IMR-90 (cell line): ENCODE measurements at regions not wholly inside any gene's neighbourhood (a gene's known extent, or its start where the extent isn't known, plus 50 kb on each side); places are given as distances from the start of the nearest gene placed in this dataset.
A peak's percentile ranks its signal among the peaks of the same experiment; 100 is the strongest.

Experiments
- ATAC-seq: fragments of 200-7000 bp; cut with Tn5 transposase; 2 replicates; pipeline ENCODE4 v1.9.1; 2020; ENCODE audit warnings: low read depth, mild to moderate bottlenecking, moderate library complexity
- BruUV-seq: library from RNA; stranded (reverse); fragments of 400-500 nt; replicated peaks from 2 replicates; lab custom pipeline; 2021; lab: Mats Ljungman, UMichigan
- CTCF ChIA-PET: fragments of 300-600 bp; formaldehyde crosslinking; extraction: SDS; loops from one replicate; lab custom pipeline; 2021; ENCODE audit warnings: antibody characterized with exemption; lab: Yijun Ruan, JAX
- POLR2A ChIA-PET: fragments of 300-600 bp; sonication (Branson Sonifier 250); formaldehyde crosslinking; loops from one replicate; lab custom pipeline; 2022; ENCODE audit warnings: antibody characterized with exemption; ENCODE audit not compliant: unreplicated experiment; lab: Charles Lee
- DNase-seq: peaks from one replicate; pipeline ENCODE4 v3.0.0; 2013
- H2AFZ ChIP-seq: replicated peaks from 2 replicates; pipeline ENCODE3; 2013; ENCODE audit warnings: low read length, mild to moderate bottlenecking; ENCODE audit not compliant: poor library complexity
- H2AK5ac ChIP-seq: 2 replicates; pipeline ENCODE4 v1.6.1; 2013; ENCODE audit warnings: low read depth, low read length, inconsistent platforms
- H2AK9ac ChIP-seq: replicated peaks from 2 replicates; pipeline ENCODE3; 2013; ENCODE audit warnings: mild to moderate bottlenecking, low read depth, low read length, moderate library complexity; ENCODE audit not compliant: poor library complexity
- H2BK120ac ChIP-seq: 2 replicates; pipeline ENCODE4 v1.6.1; 2013; ENCODE audit warnings: low read depth, low read length, inconsistent platforms
- H2BK15ac ChIP-seq: 3 replicates; pipeline ENCODE4 v1.6.1; 2013; ENCODE audit warnings: low read depth, low read length, inconsistent platforms
- H2BK20ac ChIP-seq: 2 replicates; pipeline ENCODE4 v1.6.1; 2013; ENCODE audit warnings: low read depth, mild to moderate bottlenecking, inconsistent platforms, low read length, moderate library complexity
- H2BK5ac ChIP-seq: 2 replicates; pipeline ENCODE4 v1.6.1; 2013; ENCODE audit warnings: mild to moderate bottlenecking, low read depth, low read length, inconsistent platforms; ENCODE audit not compliant: poor library complexity, severe bottlenecking
- H3K14ac ChIP-seq: replicated peaks from 2 replicates; pipeline ENCODE4 v1.6.1; 2013; ENCODE audit warnings: low read depth, low read length, inconsistent platforms
- H3K18ac ChIP-seq: 2 replicates; pipeline ENCODE4 v1.6.1; 2013; ENCODE audit warnings: low read depth, low read length, control low read depth
- H3K23ac ChIP-seq: 2 replicates; pipeline ENCODE4 v1.6.1; 2013; ENCODE audit warnings: low read depth, low read length, inconsistent platforms
- H3K27ac ChIP-seq: 2 replicates; pipeline ENCODE4 v1.5.1; 2013; ENCODE audit warnings: mild to moderate bottlenecking, control low read depth, low read length; ENCODE audit not compliant: insufficient read depth
- H3K27me3 ChIP-seq: 2 replicates; pipeline ENCODE4 v1.6.1; 2013; ENCODE audit warnings: low read length; ENCODE audit not compliant: control insufficient read depth, insufficient read depth
- H3K36me3 ChIP-seq: 2 replicates; pipeline ENCODE4 v1.6.1; 2013; ENCODE audit warnings: low read length, mixed read lengths; ENCODE audit not compliant: control insufficient read depth, insufficient read depth
- H3K4ac ChIP-seq: 2 replicates; pipeline ENCODE4 v1.6.1; 2013; ENCODE audit warnings: low read depth, low read length, inconsistent platforms
- H3K4me1 ChIP-seq: 2 replicates; pipeline ENCODE4 v1.6.1; 2013; ENCODE audit warnings: low read length, mixed read lengths; ENCODE audit not compliant: control insufficient read depth, insufficient read depth
- H3K4me2 ChIP-seq: 2 replicates; pipeline ENCODE4 v1.6.1; 2013; ENCODE audit warnings: low read depth, mild to moderate bottlenecking, control low read depth, low read length, moderate library complexity
- H3K4me3 ChIP-seq: 2 replicates; pipeline ENCODE4 v1.5.1; 2013; ENCODE audit warnings: low read depth, mild to moderate bottlenecking, control low read depth, low read length, moderate library complexity; ENCODE audit not compliant: insufficient read depth
- H3K56ac ChIP-seq: 2 replicates; pipeline ENCODE4 v1.6.1; 2013; ENCODE audit warnings: low read length, inconsistent platforms; ENCODE audit not compliant: insufficient read depth; ENCODE audit errors: extremely low read depth
- H3K79me1 ChIP-seq, 2 experiments: 2 replicates each; pipeline ENCODE4 v1.6.1; 2013; ENCODE audit warnings: low read length in 2 of 2, inconsistent platforms in 1 of 2, low read depth in 1 of 2
- H3K9ac ChIP-seq: 2 replicates; pipeline ENCODE4 v1.6.1; 2013; ENCODE audit warnings: low read depth, low read length, control low read depth
- H3K9me1 ChIP-seq: 2 replicates; pipeline ENCODE4 v1.6.1; 2013; ENCODE audit warnings: low read length, inconsistent platforms; ENCODE audit not compliant: insufficient read depth
- H3K9me3 ChIP-seq: 2 replicates; pipeline ENCODE4 v1.6.1; 2013; ENCODE audit warnings: low read length; ENCODE audit not compliant: control insufficient read depth, insufficient read depth
- H4K20me1 ChIP-seq: 2 replicates; pipeline ENCODE4 v1.6.1; 2013; ENCODE audit warnings: low read length, inconsistent platforms; ENCODE audit not compliant: insufficient read depth
- H4K5ac ChIP-seq: 2 replicates; pipeline ENCODE4 v1.6.1; 2013; ENCODE audit warnings: mild to moderate bottlenecking, low read depth, low read length, control low read depth
- H4K8ac ChIP-seq, 2 experiments: 2 replicates each; pipeline ENCODE4 v1.6.1; 2013; ENCODE audit warnings: low read depth in 2 of 2, low read length in 2 of 2, control low read depth in 1 of 2, inconsistent platforms in 1 of 2
- H4K91ac ChIP-seq: 2 replicates; pipeline ENCODE4 v1.6.1; 2013; ENCODE audit warnings: low read depth, low read length, inconsistent platforms; ENCODE audit not compliant: insufficient read depth
- CHD1 ChIP-seq: IDR thresholded peaks from 2 replicates; pipeline ENCODE4 v1.6.1; 2012; ENCODE audit warnings: low read depth, low read length, improper control_type of control experiment
- FOS ChIP-seq: fragments of 150-350 bp; IDR thresholded peaks from 2 replicates; pipeline ENCODE4 v1.6.1; 2016; ENCODE audit warnings: low read depth, low read length
- NFE2L2 ChIP-seq: fragments of 150-350 bp; IDR thresholded peaks from 2 replicates; pipeline ENCODE4 v1.6.1; 2016; ENCODE audit warnings: low read depth, mild to moderate bottlenecking, low read length
- RFX5 ChIP-seq: IDR thresholded peaks from 2 replicates; pipeline ENCODE4 v1.8.0; 2012; ENCODE audit warnings: low read depth, mild to moderate bottlenecking, low read length, moderate library complexity
- WGBS, 2 experiments: methylation state at CpG; one replicate each; pipeline versions ENCODE4 v1.1.5 to v1.1.7; 2013; ENCODE audit warnings: missing lambda C conversion rate in 2 of 2; ENCODE audit not compliant: insufficient read length in 1 of 2; ENCODE audit errors: extremely low coverage in 2 of 2; 5-methylcytosine and 5-hydroxymethylcytosine counted together
- dilution Hi-C: fragments of 300-500 bp; cut with HindIII; formaldehyde crosslinking; loops from one replicate; pipeline ENCODE4 v1.14.3; 2018; ENCODE audit warnings: low sequenced_read_pairs; ENCODE audit not compliant: unreplicated experiment
- in situ Hi-C: fragments of 300-500 bp; cut with MboI; formaldehyde crosslinking; loops from 3 replicates; pipeline ENCODE4 v1.14.3; 2019; ENCODE audit warnings: low sequenced_read_pairs, inconsistent platforms, mixed read lengths
- intact Hi-C: fragments of 100-400 bp; cut with micrococcal nuclease; formaldehyde crosslinking; loops from 2 replicates; pipeline ENCODE4 v1.10.0; 2022

GRCh38 chr6:145071836-145072235 lies 663.5 kb downstream of the EPM2A start:
- H2BK5ac ChIP-seq: peak overlapping the region; percentile 93
- BruUV-seq: no TSS peak
- no peaks in the 10 kb centered on the region for H3K27me3 ChIP-seq
- TF ChIP-seq NFE2L2 (no peak), FOS (peak; percentile 80; the same call in 1 of the 2 replicates), CHD1 (no peak), RFX5 (no peak)
- no peak overlapping the region for H4K91ac ChIP-seq
- H2AK9ac ChIP-seq: no peak overlapping the region
- CTCF ChIA-PET: no interaction called here
- H2BK15ac ChIP-seq: peak overlapping the region; percentile 49; the same call in 1 of the 3 replicates
- no peak overlapping the region; the same call in 1 of the 2 replicates for H3K4me2 ChIP-seq
- dilution Hi-C loops (no loop called here), in situ Hi-C loops (no loop called here), intact Hi-C loops (no loop called here)
- WGBS, 2 experiments: no CpG with 5 or more reads among the region's 2 CpGs
- no peaks in the 10 kb centered on the region for H3K79me1 ChIP-seq
- peak overlapping the region in 1 of 2 experiments; percentile 27; a peak in 1 of 4 replicates for H4K8ac ChIP-seq
- peak overlapping the region; percentile 72 for H2BK120ac ChIP-seq
- no peak overlapping the region for H3K14ac ChIP-seq
- peak overlapping the region; percentile 28; the same call in 1 of the 2 replicates for H3K27ac ChIP-seq
- H2BK20ac ChIP-seq: peak overlapping the region; percentile 40; the same call in 1 of the 2 replicates
- no peak overlapping the region for H3K56ac ChIP-seq
- H4K20me1 ChIP-seq: no peaks in the 10 kb centered on the region
- POLR2A ChIA-PET: no interaction called here
- H3K9me1 ChIP-seq: peaks cover 12% of the 10 kb centered on the region
- peak overlapping the region; percentile 32; the same call in 1 of the 2 replicates for H2AK5ac ChIP-seq
- H3K23ac ChIP-seq: no peak overlapping the region
- no peak overlapping the region for H3K4ac ChIP-seq
- peak; percentile 93 for DNase-seq
- peak overlapping the region; percentile 50; the same call in 1 of the 2 replicates for H3K18ac ChIP-seq
- no peaks in the 10 kb centered on the region for H3K36me3 ChIP-seq
- no peak overlapping the region for H3K9ac ChIP-seq
- ATAC-seq: peak; percentile 35
- no peak overlapping the region for H3K4me3 ChIP-seq
- H2AFZ ChIP-seq: no peak overlapping the region
- peak overlapping the region; percentile 46; the same call in 1 of the 2 replicates for H4K5ac ChIP-seq
- H3K9me3 ChIP-seq: no peaks in the 10 kb centered on the region
- H3K4me1 ChIP-seq: peaks cover 16% of the 10 kb centered on the region
